ENCODE measurements at regions not wholly inside any gene's neighbourhood (a gene's known extent, or its start where the extent isn't known, plus 50 kb on each side); places are given as distances from the start of the nearest gene placed in this dataset.

DNA sequence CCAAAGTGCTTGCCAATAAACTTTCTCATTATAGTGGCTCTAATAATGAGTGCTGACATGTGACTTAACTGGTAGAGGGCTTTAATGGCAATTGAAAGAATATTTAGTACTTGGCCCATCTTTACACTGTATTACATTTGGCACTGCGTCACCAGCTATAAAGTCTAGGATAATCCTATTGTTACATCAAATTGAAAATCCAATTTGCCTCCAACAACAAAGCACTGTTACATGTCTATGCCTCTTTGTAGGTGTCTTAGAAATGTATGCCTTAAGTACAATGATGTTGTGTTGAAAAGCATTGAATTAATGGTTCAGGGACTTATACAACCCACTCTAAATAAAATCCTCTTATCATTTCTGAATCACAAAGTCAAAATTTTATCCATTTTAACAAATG, 420.4 kb upstream of the JAG1 start:
- Histone ChIP-seq H3K9me2 (ENCODE audit: insufficient read depth) (no peaks in the 10 kb centered on the region), H3K79me2 (ENCODE audit: insufficient read depth, low read length) (no peaks in the 10 kb centered on the region), H3K27me3 (ENCODE audit: insufficient read depth, low read length) (no peaks in the 10 kb centered on the region), H3K9ac (ENCODE audit: low read length) (no peak overlapping the region), H3K9me3 (ENCODE audit: control insufficient read depth in 1 of 2, insufficient read depth in 1 of 2, low read depth in 1 of 2, low read length in 2 of 2) (no peaks in the 10 kb centered on the region), H3K36me3 (ENCODE audit: control insufficient read depth in 1 of 2, insufficient read depth in 2 of 2, low read length in 2 of 2) (no peaks in the 10 kb centered on the region), H2AFZ (ENCODE audit: low read depth, low read length, poor library complexity, severe bottlenecking) (no peak overlapping the region), H3K4me1 (ENCODE audit: control insufficient read depth in 1 of 2, insufficient read depth in 2 of 2, low read length in 2 of 2) (no peaks in the 10 kb centered on the region), H3K4me3 (replicated peaks in 1 of 2; ENCODE audit: low read depth in 1 of 2, low read length in 2 of 2) (no peak overlapping the region), H4K20me1 (ENCODE audit: insufficient read depth) (no peaks in the 10 kb centered on the region), H3K4me2 (ENCODE audit: low read length) (no peak overlapping the region), H3K27ac (ENCODE audit: low read depth, low read length) (no peak overlapping the region)
- POLR2A ChIA-PET = no interaction called here
- TF ChIP-seq, protein P1, sequence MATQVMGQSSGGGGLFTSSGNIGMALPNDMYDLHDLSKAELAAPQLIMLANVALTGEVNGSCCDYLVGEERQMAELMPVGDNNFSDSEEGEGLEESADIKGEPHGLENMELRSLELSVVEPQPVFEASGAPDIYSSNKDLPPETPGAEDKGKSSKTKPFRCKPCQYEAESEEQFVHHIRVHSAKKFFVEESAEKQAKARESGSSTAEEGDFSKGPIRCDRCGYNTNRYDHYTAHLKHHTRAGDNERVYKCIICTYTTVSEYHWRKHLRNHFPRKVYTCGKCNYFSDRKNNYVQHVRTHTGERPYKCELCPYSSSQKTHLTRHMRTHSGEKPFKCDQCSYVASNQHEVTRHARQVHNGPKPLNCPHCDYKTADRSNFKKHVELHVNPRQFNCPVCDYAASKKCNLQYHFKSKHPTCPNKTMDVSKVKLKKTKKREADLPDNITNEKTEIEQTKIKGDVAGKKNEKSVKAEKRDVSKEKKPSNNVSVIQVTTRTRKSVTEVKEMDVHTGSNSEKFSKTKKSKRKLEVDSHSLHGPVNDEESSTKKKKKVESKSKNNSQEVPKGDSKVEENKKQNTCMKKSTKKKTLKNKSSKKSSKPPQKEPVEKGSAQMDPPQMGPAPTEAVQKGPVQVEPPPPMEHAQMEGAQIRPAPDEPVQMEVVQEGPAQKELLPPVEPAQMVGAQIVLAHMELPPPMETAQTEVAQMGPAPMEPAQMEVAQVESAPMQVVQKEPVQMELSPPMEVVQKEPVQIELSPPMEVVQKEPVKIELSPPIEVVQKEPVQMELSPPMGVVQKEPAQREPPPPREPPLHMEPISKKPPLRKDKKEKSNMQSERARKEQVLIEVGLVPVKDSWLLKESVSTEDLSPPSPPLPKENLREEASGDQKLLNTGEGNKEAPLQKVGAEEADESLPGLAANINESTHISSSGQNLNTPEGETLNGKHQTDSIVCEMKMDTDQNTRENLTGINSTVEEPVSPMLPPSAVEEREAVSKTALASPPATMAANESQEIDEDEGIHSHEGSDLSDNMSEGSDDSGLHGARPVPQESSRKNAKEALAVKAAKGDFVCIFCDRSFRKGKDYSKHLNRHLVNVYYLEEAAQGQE (IDR thresholded peaks at IDR 0.05; ENCODE audit: low read depth) = no peak
- TF ChIP-seq YY1 (IDR thresholded peaks at IDR 0.05; ENCODE audit: extremely low read depth, insufficient replicate concordance, low read depth, low read length) (no peak), POLR2AphosphoS5 (IDR thresholded peaks at IDR 0.05; ENCODE audit: low read depth, low read length) (no peak), EZH2 (IDR thresholded peaks at IDR 0.05) (no peak), EZH2phosphoT487 (IDR thresholded peaks at IDR 0.05; ENCODE audit: borderline replicate concordance) (no peak), TCF7L2 (IDR thresholded peaks at IDR 0.05; ENCODE audit: borderline replicate concordance, extremely low read depth, insufficient read depth, insufficient read length) (no peak), JUND (IDR thresholded peaks at IDR 0.05) (no peak), SIN3A (IDR thresholded peaks at IDR 0.05; ENCODE audit: low read depth) (no peak), ELF1 (IDR thresholded peaks at IDR 0.05; ENCODE audit: borderline replicate concordance, low read depth) (no peak)
- TF ChIP-seq, protein P2, sequence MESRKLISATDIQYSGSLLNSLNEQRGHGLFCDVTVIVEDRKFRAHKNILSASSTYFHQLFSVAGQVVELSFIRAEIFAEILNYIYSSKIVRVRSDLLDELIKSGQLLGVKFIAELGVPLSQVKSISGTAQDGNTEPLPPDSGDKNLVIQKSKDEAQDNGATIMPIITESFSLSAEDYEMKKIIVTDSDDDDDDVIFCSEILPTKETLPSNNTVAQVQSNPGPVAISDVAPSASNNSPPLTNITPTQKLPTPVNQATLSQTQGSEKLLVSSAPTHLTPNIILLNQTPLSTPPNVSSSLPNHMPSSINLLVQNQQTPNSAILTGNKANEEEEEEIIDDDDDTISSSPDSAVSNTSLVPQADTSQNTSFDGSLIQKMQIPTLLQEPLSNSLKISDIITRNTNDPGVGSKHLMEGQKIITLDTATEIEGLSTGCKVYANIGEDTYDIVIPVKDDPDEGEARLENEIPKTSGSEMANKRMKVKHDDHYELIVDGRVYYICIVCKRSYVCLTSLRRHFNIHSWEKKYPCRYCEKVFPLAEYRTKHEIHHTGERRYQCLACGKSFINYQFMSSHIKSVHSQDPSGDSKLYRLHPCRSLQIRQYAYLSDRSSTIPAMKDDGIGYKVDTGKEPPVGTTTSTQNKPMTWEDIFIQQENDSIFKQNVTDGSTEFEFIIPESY (IDR thresholded peaks at IDR 0.05; ENCODE audit: extremely low read depth, insufficient replicate concordance, low read length) = no peak
- no TSS peak for BruUV-seq (replicated peaks)
- intact Hi-C loops (cut with micrococcal nuclease) = no loop called here
- ATAC-seq (no peak), DNase-seq (ENCODE audit: low read depth, low spot score) (no peak)
- RAD21 ChIA-PET (ENCODE audit: low non-redundant PET in 1 of 2, low total read pairs in 2 of 2, uncharacterized antibody in 2 of 2, unreplicated experiment in 2 of 2) = no interaction called here
- CTCF ChIA-PET = no interaction called here
